GM23338 (cell line): ENCODE measurements at regions not wholly inside any gene's neighbourhood (a gene's known extent, or its start where the extent isn't known, plus 50 kb on each side); places are given as distances from the start of the nearest gene placed in this dataset.

Source experiments
- ATAC-seq: fragments of 200-7000 bp; cut with Tn5 transposase; 3 replicates; pipeline ENCODE4 v1.9.1; 2020
- DNase-seq: peaks from one replicate; pipeline ENCODE4 v3.0.0-alpha.2; 2015; ENCODE audit warnings: low spot score
- H2AFZ ChIP-seq: fragments of 200-600 bp; sonication (generic); 2 replicates; pipeline ENCODE4 v1.8.0; 2016; ENCODE audit warnings: antibody characterized with exemption, mild to moderate bottlenecking, moderate library complexity
- H3F3A ChIP-seq: fragments of 200-600 bp; sonication (generic); replicated peaks from 2 replicates; pipeline ENCODE4 v1.8.0; 2017; ENCODE audit warnings: antibody characterized with exemption, mixed run types, low read depth
- H3K27ac ChIP-seq: fragments of 200-600 bp; sonication (generic); 2 replicates; pipeline ENCODE4 v1.6.1; 2016; ENCODE audit warnings: low read depth
- H3K27me3 ChIP-seq: fragments of 200-600 bp; sonication (generic); 2 replicates; pipeline ENCODE4 v1.8.0; 2016; ENCODE audit warnings: mild to moderate bottlenecking, mixed run types, moderate library complexity; ENCODE audit not compliant: insufficient read depth
- H3K36me3 ChIP-seq: fragments of 200-600 bp; sonication (generic); 2 replicates; pipeline ENCODE4 v1.8.0; 2016; ENCODE audit warnings: mild to moderate bottlenecking; ENCODE audit not compliant: insufficient read depth
- H3K4me1 ChIP-seq: fragments of 200-600 bp; sonication (generic); 2 replicates; pipeline ENCODE4 v1.8.0; 2016; ENCODE audit warnings: mild to moderate bottlenecking, moderate library complexity; ENCODE audit not compliant: insufficient read depth
- H3K4me2 ChIP-seq: fragments of 200-600 bp; sonication (generic); 2 replicates; pipeline ENCODE4 v1.7.1; 2017; ENCODE audit warnings: mixed run types
- H3K4me3 ChIP-seq: fragments of 200-600 bp; sonication (generic); 2 replicates; pipeline ENCODE4 v1.6.1; 2016; ENCODE audit warnings: mixed run types
- H3K79me2 ChIP-seq: fragments of 200-600 bp; sonication (generic); replicated peaks from 2 replicates; pipeline ENCODE4 v1.8.0; 2017; ENCODE audit warnings: mild to moderate bottlenecking; ENCODE audit not compliant: insufficient read depth
- H3K9me2 ChIP-seq: fragments of 200-600 bp; sonication (generic); 2 replicates; pipeline ENCODE4 v1.8.0; 2017; ENCODE audit not compliant: insufficient read depth
- H4K20me1 ChIP-seq: fragments of 200-600 bp; sonication (generic); replicated peaks from 2 replicates; pipeline ENCODE4 v1.8.0; 2017; ENCODE audit warnings: mild to moderate bottlenecking; ENCODE audit not compliant: insufficient read depth
- H3K27ac Mint-ChIP-seq: 2 replicates; pipeline ENCODE4 v1.8.0; 2020; ENCODE audit warnings: inconsistent platforms, mild to moderate bottlenecking, moderate library complexity, mixed read lengths
- H3K27me3 Mint-ChIP-seq: 3 replicates; pipeline ENCODE4 v1.8.0; 2022; ENCODE audit warnings: low read depth, mild to moderate bottlenecking, moderate library complexity, mixed read lengths, inconsistent platforms; ENCODE audit not compliant: insufficient read depth, poor library complexity
- H3K36me3 Mint-ChIP-seq: 3 replicates; pipeline ENCODE4 v1.8.0; 2021; ENCODE audit warnings: low read depth, mild to moderate bottlenecking, inconsistent platforms, moderate library complexity, mixed read lengths
- H3K4me1 Mint-ChIP-seq: 3 replicates; pipeline ENCODE4 v1.8.0; 2020; ENCODE audit warnings: mild to moderate bottlenecking, inconsistent platforms, mixed read lengths
- H3K4me3 Mint-ChIP-seq: 3 replicates; pipeline ENCODE4 v1.8.0; 2021; ENCODE audit warnings: moderate library complexity, mild to moderate bottlenecking, inconsistent platforms, mixed read lengths
- H3K9me3 Mint-ChIP-seq: 3 replicates; pipeline ENCODE4 v1.8.0; 2020; ENCODE audit warnings: moderate library complexity, mild to moderate bottlenecking, inconsistent platforms, mixed read lengths
- CREB1 ChIP-seq: fragments of 250-450 bp; sonication (Bioruptor Pico); IDR thresholded peaks from 2 replicates; pipeline ENCODE4 v1.5.0; 2020; ENCODE audit warnings: low read depth, mild to moderate bottlenecking, moderate library complexity
- EZH2 ChIP-seq: fragments of 200-600 bp; sonication (generic); IDR thresholded peaks from one replicate; pipeline ENCODE4 v1.8.0; 2017; ENCODE audit warnings: antibody characterized with exemption, mild to moderate bottlenecking, low read depth; ENCODE audit not compliant: unreplicated experiment
- EZH2phosphoT487 ChIP-seq: fragments of 200-600 bp; sonication (generic); IDR thresholded peaks from one replicate; pipeline ENCODE4 v1.8.1; 2018; ENCODE audit warnings: antibody characterized with exemption; ENCODE audit not compliant: unreplicated experiment
- JUNB ChIP-seq: IDR thresholded peaks from one replicate; pipeline ENCODE4 v1.6.1; 2016; ENCODE audit warnings: antibody characterized with exemption; ENCODE audit not compliant: unreplicated experiment
- NANOG ChIP-seq: IDR thresholded peaks from 2 replicates; pipeline ENCODE4 v1.6.1; 2016; ENCODE audit warnings: antibody characterized with exemption, borderline replicate concordance
- POLR2AphosphoS5 ChIP-seq: IDR thresholded peaks from 2 replicates; pipeline ENCODE4 v1.6.1; 2016; ENCODE audit warnings: antibody characterized with exemption, low read depth
- STAT1 ChIP-seq: IDR thresholded peaks from one replicate; pipeline ENCODE4 v1.6.1; 2016; ENCODE audit warnings: antibody characterized with exemption; ENCODE audit not compliant: unreplicated experiment
- ZNF114 ChIP-seq: fragments of 250-450 bp; sonication (Bioruptor Pico); IDR thresholded peaks from 2 replicates; pipeline ENCODE4 v1.5.0; 2020; ENCODE audit warnings: mild to moderate bottlenecking, moderate library complexity
- ZNF331 ChIP-seq: fragments of 250-450 bp; sonication (Bioruptor Pico); IDR thresholded peaks from 2 replicates; pipeline ENCODE4 v1.5.0; 2020; ENCODE audit warnings: low read depth, mild to moderate bottlenecking, moderate library complexity
- TF ChIP-seq, protein P1 (sequence below): fragments of 250-450 bp; sonication (Bioruptor Pico); IDR thresholded peaks from 2 replicates; pipeline ENCODE4 v1.5.0; 2020; ENCODE audit warnings: mild to moderate bottlenecking, moderate library complexity
- TF ChIP-seq, protein P2 (sequence below): IDR thresholded peaks from one replicate; pipeline ENCODE4 v1.6.1; 2018; ENCODE audit warnings: antibody characterized with exemption; ENCODE audit not compliant: unreplicated experiment
- TF ChIP-seq, protein P3 (sequence below): IDR thresholded peaks from 2 replicates; pipeline ENCODE4 v1.6.1; 2016; ENCODE audit warnings: antibody characterized with exemption
- TF ChIP-seq, protein P4 (sequence below), 2 experiments: fragments of 200-600 bp in 1 of 2; sonication (generic) in 1 of 2; conservative IDR thresholded peaks; 2 replicates each; pipeline versions ENCODE4 v1.5.1 to v1.6.1; 2016 to 2017; ENCODE audit warnings: antibody characterized with exemption in 2 of 2, low read depth in 2 of 2, mild to moderate bottlenecking in 2 of 2, moderate library complexity in 1 of 2

DNA sequence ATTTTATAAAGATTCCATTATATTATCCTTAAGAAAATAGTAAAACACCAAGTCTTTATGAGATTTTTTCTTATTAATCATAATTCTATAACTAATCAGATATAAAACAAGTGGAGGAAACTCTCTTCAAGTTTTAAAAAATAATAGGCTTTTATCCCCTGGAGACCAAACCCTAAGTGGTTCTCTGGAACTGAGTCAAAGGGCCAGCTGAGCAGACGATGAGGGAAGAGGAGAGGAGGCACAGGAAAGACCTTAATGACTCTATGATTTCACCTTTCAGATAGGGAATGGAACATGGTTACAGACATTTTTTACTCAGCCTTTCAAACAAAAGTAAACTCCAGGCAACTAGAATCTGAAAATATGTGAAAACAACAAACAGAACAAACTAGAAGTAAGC is 201.8 kb downstream of the SLC39A8 start:
- ATAC-seq (no peak), DNase-seq (no peak)
- H3K27me3 ChIP-seq: no peaks in the 10 kb centered on the region
- no peak overlapping the region for H3K4me2 ChIP-seq
- Mint-ChIP-seq H3K27me3 (no peaks in the 10 kb centered on the region), H3K4me3 (no peak overlapping the region), H3K9me3 (no peaks in the 10 kb centered on the region), H3K27ac (no peak overlapping the region), H3K36me3 (no peaks in the 10 kb centered on the region), H3K4me1 (no peaks in the 10 kb centered on the region)
- no peaks in the 10 kb centered on the region for H3K36me3 ChIP-seq
- TF ChIP-seq JUNB (no peak), NANOG (no peak), CREB1 (CRISPR knock-in tag) (no peak), ZNF114 (CRISPR knock-in tag) (no peak), STAT1 (no peak), ZNF331 (CRISPR knock-in tag) (no peak), EZH2phosphoT487 (no peak), EZH2 (no peak), POLR2AphosphoS5 (no peak)
- TF ChIP-seq, protein P1, sequence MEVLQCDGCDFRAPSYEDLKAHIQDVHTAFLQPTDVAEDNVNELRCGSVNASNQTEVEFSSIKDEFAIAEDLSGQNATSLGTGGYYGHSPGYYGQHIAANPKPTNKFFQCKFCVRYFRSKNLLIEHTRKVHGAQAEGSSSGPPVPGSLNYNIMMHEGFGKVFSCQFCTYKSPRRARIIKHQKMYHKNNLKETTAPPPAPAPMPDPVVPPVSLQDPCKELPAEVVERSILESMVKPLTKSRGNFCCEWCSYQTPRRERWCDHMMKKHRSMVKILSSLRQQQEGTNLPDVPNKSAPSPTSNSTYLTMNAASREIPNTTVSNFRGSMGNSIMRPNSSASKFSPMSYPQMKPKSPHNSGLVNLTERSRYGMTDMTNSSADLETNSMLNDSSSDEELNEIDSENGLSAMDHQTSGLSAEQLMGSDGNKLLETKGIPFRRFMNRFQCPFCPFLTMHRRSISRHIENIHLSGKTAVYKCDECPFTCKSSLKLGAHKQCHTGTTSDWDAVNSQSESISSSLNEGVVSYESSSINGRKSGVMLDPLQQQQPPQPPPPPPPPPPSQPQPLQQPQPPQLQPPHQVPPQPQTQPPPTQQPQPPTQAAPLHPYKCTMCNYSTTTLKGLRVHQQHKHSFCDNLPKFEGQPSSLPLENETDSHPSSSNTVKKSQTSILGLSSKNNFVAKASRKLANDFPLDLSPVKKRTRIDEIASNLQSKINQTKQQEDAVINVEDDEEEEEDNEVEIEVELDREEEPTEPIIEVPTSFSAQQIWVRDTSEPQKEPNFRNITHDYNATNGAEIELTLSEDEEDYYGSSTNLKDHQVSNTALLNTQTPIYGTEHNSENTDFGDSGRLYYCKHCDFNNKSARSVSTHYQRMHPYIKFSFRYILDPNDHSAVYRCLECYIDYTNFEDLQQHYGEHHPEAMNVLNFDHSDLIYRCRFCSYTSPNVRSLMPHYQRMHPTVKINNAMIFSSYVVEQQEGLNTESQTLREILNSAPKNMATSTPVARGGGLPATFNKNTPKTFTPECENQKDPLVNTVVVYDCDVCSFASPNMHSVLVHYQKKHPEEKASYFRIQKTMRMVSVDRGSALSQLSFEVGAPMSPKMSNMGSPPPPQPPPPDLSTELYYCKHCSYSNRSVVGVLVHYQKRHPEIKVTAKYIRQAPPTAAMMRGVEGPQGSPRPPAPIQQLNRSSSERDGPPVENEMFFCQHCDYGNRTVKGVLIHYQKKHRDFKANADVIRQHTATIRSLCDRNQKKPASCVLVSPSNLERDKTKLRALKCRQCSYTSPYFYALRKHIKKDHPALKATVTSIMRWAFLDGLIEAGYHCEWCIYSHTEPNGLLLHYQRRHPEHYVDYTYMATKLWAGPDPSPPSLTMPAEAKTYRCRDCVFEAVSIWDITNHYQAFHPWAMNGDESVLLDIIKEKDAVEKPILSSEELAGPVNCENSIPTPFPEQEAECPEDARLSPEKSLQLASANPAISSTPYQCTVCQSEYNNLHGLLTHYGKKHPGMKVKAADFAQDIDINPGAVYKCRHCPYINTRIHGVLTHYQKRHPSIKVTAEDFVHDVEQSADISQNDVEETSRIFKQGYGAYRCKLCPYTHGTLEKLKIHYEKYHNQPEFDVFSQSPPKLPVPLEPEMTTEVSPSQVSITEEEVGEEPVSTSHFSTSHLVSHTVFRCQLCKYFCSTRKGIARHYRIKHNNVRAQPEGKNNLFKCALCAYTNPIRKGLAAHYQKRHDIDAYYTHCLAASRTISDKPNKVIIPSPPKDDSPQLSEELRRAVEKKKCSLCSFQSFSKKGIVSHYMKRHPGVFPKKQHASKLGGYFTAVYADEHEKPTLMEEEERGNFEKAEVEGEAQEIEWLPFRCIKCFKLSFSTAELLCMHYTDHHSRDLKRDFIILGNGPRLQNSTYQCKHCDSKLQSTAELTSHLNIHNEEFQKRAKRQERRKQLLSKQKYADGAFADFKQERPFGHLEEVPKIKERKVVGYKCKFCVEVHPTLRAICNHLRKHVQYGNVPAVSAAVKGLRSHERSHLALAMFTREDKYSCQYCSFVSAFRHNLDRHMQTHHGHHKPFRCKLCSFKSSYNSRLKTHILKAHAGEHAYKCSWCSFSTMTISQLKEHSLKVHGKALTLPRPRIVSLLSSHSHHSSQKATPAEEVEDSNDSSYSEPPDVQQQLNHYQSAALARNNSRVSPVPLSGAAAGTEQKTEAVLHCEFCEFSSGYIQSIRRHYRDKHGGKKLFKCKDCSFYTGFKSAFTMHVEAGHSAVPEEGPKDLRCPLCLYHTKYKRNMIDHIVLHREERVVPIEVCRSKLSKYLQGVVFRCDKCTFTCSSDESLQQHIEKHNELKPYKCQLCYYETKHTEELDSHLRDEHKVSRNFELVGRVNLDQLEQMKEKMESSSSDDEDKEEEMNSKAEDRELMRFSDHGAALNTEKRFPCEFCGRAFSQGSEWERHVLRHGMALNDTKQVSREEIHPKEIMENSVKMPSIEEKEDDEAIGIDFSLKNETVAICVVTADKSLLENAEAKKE (CRISPR knock-in tag): no peak
- TF ChIP-seq, protein P2, sequence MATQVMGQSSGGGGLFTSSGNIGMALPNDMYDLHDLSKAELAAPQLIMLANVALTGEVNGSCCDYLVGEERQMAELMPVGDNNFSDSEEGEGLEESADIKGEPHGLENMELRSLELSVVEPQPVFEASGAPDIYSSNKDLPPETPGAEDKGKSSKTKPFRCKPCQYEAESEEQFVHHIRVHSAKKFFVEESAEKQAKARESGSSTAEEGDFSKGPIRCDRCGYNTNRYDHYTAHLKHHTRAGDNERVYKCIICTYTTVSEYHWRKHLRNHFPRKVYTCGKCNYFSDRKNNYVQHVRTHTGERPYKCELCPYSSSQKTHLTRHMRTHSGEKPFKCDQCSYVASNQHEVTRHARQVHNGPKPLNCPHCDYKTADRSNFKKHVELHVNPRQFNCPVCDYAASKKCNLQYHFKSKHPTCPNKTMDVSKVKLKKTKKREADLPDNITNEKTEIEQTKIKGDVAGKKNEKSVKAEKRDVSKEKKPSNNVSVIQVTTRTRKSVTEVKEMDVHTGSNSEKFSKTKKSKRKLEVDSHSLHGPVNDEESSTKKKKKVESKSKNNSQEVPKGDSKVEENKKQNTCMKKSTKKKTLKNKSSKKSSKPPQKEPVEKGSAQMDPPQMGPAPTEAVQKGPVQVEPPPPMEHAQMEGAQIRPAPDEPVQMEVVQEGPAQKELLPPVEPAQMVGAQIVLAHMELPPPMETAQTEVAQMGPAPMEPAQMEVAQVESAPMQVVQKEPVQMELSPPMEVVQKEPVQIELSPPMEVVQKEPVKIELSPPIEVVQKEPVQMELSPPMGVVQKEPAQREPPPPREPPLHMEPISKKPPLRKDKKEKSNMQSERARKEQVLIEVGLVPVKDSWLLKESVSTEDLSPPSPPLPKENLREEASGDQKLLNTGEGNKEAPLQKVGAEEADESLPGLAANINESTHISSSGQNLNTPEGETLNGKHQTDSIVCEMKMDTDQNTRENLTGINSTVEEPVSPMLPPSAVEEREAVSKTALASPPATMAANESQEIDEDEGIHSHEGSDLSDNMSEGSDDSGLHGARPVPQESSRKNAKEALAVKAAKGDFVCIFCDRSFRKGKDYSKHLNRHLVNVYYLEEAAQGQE: no peak
- TF ChIP-seq, protein P3, sequence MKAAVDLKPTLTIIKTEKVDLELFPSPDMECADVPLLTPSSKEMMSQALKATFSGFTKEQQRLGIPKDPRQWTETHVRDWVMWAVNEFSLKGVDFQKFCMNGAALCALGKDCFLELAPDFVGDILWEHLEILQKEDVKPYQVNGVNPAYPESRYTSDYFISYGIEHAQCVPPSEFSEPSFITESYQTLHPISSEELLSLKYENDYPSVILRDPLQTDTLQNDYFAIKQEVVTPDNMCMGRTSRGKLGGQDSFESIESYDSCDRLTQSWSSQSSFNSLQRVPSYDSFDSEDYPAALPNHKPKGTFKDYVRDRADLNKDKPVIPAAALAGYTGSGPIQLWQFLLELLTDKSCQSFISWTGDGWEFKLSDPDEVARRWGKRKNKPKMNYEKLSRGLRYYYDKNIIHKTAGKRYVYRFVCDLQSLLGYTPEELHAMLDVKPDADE: no peak
- TF ChIP-seq, protein P4, sequence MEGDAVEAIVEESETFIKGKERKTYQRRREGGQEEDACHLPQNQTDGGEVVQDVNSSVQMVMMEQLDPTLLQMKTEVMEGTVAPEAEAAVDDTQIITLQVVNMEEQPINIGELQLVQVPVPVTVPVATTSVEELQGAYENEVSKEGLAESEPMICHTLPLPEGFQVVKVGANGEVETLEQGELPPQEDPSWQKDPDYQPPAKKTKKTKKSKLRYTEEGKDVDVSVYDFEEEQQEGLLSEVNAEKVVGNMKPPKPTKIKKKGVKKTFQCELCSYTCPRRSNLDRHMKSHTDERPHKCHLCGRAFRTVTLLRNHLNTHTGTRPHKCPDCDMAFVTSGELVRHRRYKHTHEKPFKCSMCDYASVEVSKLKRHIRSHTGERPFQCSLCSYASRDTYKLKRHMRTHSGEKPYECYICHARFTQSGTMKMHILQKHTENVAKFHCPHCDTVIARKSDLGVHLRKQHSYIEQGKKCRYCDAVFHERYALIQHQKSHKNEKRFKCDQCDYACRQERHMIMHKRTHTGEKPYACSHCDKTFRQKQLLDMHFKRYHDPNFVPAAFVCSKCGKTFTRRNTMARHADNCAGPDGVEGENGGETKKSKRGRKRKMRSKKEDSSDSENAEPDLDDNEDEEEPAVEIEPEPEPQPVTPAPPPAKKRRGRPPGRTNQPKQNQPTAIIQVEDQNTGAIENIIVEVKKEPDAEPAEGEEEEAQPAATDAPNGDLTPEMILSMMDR (conservative IDR thresholded peaks at IDR 0.05; ENCODE audit: low read depth in 2 of 2): no peak
- H3K4me1 ChIP-seq: no peaks in the 10 kb centered on the region
- H3K27ac ChIP-seq: no peak overlapping the region
- no peaks in the 10 kb centered on the region for H3F3A ChIP-seq
- H3K9me2 ChIP-seq: 0 out of 2 replicates have a peak, but pooled peaks cover 3% of the 10 kb centered on the region
- no peak overlapping the region for H3K4me3 ChIP-seq
- H2AFZ ChIP-seq: no peak overlapping the region
- H3K79me2 ChIP-seq: no peaks in the 10 kb centered on the region
- no peaks in the 10 kb centered on the region; the same call in 1 of the 2 replicates for H4K20me1 ChIP-seq
